Activated CD4-positive, CD25-positive, alpha-beta regulatory T cell treated with anti-CD3 and anti-CD28 coated beads, Interleukin-2, amount 50 U/mL, for 72 hours (primary cell): ENCODE measurements at regions not wholly inside any gene's neighbourhood (a gene's known extent, or its start where the extent isn't known, plus 50 kb on each side); places are given as distances from the start of the nearest gene placed in this dataset.
A peak's percentile ranks its signal among the peaks of the same experiment; 100 is the strongest.
"Not testable (repeated sequence)": the region's sequence is repeated elsewhere in the genome, so short reads cannot be mapped to it uniquely, and the experiment has no call there.

Source experiments
- DNase-seq: peaks from one replicate; pipeline ENCODE4 v3.0.0; 2021

DNA sequence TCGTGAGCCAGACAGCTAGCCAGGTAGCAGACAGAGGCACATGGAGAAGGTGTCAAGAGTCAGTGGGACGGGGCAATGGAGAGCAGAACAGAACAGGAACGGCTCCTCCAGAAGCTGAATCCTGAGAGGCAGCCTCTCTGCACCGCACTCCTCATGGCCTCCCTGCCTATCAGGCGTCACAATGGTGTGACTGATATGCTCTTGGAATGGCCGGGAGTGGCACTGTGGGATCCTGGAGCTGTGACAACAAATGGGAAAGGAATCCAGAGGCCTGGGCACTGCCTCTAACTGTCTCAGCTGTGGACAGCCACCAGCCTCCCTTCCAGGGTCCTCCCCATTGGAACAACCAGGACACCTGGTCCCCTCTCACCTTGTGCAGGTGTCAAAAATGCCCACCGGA lies 89.1 kb upstream of the ID2 start:
- DNase-seq = no peak

GRCh38 chr2:8593243-8593642 lies 88.6 kb upstream of the ID2 start:
- DNase-seq = no peak

DNA sequence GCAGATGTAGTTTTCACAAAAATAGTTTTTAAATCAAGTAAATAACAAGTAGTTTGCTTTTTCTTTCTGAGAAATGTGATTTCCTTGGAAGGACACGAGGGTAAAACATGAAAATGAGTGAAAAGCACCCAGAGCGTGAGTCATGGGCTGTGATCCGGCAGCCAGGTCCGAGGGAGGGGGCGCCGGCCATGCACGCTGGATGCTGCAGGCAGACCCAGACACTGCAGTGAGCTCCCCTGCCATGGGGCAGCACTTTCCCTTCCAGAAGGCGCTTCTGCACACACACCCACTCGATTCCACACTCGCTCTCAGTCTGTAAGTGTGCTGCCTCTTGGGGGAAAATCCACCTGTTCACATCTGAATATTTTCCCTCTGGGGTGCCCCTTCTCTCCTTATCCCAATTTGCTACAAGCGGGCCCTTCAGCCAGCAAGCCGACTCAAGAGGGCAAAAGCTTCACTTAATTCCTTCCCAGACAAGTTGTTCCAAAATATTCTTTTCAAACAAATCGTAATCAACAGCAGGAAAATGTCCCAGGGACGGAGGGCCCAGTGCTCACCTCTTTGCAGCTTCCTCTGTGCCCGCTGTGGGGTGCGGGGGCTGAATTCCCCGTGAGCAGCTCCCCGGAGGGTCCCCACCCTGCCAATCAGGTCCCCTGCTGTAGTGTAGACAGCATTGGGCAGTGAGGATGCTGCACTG lies 87.0 kb upstream of the ID2 start:
- DNase-seq = no peak

DNA sequence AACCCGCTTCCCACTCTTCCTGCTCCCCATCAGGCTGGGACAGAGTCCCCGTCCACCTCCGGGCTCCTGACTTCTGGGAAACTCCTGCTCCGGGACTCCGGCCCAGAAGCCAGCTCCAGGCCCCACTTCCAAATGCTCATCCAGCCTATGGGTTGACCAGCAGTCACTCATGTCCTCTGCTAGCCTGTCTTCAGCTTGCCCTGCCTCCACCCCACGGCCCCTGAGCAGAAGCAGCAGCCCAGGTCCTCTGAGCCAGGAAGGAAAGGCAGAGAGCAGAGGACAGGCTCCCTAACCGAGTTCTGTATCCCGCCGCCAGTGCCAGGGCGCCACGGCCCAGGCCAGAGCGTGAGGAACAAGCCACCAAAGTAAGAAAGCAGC lies 86.4 kb upstream of the ID2 start:
- no peak for DNase-seq

DNA sequence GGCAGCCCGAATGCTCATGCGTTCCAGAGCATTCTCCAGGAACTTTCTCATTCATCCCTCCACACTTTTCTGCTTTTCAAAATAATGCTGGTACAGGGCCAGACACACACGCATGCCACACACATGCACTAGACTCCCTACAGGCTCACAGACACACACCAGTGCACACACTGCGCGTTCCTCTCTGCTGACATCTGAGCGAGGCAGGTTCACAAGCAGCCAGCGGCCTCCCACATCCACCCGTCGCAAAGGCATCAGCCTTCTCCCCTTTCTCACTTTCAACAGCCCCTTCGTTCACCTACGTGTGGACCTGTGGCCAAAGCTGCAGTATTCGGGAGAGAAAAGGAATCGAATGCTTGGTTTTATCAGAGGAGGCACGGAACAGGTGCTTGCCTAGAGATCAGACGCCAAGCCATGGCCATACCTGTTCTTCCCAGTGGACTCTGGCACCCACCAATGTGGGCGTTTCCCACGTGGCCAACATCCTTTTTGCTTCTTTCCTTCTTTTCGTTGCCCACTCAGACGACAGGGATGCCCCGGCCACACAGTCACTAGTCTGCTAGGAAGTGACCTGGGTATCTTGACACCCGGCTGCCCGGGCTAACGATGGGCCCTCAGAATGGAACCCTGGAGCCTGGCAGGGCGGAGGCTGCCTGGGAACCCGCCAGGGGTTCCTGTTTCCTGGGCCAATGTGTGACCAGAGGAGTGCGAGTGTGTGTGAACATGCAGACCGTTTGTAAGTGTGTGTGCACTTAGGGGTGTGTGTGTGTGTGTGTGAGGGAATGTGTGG lies 85.8 kb upstream of the ID2 start:
- DNase-seq = no peak

GRCh38 chr2:8597094-8597493 lies 84.8 kb upstream of the ID2 start:
- no peak for DNase-seq

DNA sequence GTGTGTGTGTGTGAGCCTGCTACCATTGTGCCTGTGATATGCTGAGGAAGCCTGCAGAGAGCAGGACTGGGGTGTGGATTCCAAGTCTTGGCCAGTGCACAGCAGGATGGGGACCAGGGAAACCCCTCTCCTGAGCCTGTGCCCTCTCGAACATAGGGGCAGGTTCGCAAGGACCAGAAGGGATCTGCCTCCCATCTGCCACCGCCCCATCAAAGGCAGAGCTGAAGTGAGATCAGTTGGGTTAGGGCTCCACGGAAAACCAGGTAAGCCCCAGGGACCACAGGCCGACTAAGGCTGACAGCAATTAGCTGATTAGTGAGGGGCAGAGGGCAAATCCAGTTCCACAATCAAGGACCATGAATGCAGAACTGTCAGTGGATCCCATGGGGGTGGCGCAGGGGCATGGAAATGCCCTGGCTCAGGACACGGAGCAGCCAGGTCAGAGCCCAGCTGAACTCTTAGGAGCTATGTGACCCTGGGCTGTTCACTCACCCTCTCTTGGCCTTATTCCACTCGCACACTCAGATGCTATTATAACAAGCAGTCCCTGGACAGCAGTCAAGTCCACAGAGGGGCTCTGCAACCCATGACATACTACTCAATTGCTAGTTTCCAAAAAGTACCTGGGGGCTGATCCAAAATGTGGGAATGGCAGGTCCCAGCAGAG lies 84.2 kb upstream of the ID2 start:
- no peak for DNase-seq

- no peak for DNase-seq
Measured at GRCh38 chr2:8598295-8599165, 83.3 kb upstream of the ID2 start.

DNA sequence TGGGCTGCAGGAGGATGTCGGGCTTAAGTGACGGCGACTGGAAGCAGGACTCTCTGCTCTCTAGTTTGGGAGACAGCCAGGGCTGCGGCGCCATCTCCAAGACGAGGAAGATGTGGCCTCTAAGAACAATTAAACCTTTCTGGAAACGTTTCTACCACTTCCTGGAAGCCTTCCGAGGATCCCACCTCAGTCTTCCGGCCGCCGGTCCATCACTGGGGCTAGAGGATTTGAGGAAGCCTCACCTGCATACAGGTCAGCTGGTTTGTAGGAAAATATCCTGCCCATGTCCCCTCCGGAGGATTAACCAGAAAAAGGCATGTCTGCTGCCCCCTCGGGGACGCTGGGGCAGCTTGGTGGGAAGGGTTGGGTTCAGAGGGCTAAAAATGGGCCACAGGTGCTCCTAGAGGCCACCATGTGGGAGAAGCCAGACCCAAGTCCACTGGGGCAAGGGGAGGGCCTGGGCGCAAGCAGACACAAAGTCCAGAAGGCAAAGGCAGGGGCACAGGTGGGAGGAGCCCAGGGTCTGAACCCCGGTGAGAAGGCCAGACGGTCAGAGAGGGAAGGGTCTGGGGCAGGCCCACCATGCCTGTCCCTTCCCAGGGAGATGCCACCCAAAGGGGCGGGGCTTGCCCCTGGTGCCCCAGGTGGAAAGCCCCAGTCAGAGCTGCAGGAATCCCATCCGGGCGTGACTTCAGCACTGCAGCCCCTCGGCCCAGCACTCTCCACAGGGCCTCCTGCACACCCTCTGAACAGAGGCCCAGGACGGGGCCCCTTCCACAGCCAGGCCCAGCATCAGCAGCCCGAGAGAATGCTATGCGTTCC lies 82.2 kb upstream of the ID2 start:
- DNase-seq = no peak

DNA sequence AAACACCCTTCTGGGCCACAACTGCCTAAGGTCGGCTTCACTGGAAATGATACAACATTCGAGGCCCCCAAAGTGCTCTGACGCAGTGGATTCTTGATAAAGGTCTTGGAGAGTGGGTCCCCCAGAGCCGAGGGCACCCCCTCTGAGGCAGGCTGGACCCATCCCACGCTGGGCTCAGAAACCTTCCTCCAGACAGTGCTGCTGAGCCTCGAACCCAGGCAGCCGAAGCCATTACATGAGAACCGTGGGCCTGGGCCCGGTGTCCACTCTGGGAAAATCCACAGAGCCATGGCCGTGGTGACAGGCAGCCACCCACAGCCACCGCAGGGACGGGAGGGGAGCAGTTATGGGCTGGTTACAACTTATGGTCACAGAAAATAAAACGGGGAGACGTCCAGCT lies 81.4 kb upstream of the ID2 start:
- no peak for DNase-seq

DNA sequence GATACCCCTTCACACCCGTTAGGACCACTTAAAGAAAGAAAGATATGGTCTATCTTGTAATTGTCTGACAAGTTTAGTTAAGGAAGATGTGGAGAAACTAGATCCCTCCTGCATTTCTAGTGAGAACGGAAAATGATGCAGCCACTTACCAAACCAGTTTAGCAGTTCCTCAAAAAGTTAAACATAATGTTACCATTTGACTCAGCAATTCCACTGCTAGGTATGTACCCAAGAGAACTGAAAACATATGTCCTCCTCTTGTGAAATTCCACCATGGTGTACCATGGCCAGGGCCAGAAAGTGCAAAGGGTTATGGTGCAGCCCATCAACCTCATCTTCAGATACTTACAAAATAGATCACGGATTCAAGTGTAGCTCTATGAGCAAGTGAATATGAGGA lies 79.0 kb upstream of the ID2 start:
- DNase-seq = no peak

DNA sequence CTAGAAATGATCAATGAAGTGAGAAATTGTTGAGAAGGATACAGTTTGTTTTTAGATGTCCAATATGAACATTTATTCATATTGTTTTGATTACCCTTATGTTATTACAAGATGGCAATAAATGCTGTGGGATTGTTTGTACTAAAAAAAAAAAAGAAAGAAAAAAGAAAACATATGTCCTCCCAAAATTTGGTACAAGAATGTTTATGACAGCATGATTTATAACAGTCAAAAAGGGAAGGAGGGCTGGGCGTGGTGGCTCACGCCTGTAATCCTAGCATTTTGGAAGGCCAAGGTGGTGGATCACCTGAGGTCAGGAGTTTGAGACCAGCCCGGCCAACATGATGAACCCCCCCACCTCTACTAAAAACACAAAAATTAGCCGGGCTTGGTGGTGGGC lies 78.5 kb upstream of the ID2 start:
- not testable (repeated sequence) for DNase-seq

DNA sequence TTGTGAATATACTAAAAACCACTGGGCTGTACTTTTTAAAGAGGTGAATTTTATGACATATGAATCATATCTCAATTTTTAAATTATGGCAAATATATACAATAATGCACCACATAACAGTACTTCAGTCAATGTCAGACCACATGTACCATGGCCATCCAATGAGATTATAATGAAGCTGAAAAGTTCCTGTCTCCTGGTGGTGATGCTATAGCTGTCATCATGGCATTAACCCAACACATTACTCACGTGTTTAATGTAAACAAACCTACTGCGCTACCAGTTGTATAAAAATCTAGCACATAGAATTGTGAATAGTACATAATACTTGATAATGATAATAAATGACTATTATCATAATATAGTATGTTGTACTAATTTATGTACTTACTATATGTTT lies 77.6 kb upstream of the ID2 start:
- DNase-seq = no peak

- DNase-seq = no peak
Measured at GRCh38 chr2:8605351-8606065, 76.3 kb upstream of the ID2 start.

DNA sequence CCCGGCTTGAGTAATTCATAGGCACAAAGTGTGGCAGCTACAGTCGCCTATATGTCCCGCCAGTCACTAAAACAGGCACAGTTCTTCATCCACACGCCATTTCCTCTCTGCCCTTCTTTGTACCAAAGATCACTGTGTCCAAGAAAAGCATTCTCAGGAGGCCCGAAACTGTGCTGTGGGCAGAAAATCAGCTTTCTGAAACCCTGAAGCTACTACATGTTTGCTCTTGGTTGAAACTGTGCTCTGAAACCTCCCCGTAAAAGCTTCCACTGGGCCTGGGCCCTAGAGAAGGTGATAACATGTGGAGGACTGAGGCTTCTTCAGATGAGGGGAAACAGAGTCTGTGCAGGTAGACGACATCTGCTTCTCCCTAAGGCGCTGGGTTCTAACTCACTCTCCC lies 75.6 kb upstream of the ID2 start:
- no peak for DNase-seq

DNA sequence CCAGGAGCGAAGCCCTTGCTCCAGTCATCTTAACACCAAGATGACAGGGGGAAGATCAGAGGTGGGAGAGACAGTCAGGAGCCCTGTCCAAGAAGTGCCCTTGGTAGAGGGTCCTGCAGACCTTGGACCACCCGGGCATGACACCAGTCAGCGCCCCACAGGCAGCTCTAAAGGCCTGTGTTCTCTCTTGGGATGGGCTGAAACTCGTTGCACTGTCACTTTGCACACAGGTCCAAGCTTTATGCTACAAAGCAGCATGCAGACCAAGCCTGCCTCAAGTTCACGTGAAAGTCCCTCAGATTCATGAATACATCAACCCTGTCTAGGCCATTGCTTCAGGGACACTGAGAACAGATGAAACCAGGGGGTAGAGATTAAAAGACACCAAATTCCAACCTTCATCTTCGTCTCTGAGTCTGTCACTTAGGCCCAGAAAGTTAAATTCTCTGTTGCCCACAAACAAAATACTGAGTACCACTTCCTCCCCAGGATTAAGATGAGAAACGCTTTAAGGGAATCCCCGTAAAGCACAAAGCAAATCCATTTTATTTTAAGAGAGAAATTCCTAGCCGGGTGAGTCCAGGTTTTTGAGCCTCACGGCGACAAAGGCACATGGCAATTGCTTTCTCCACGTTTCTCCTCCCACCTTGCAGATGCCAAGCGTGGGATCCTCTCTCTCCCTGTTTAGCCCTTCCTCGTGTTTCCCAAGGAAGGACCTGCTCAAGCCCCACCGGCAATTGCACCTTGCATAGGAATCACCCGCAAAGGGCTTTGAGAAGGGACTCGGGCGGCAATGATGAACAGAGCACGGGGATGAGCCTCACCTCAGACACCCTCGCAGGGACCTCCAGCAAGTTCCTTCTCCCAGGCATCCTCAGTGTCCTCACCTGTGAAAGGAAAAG lies 75.0 kb upstream of the ID2 start:
- DNase-seq = peak; percentile 19

DNA sequence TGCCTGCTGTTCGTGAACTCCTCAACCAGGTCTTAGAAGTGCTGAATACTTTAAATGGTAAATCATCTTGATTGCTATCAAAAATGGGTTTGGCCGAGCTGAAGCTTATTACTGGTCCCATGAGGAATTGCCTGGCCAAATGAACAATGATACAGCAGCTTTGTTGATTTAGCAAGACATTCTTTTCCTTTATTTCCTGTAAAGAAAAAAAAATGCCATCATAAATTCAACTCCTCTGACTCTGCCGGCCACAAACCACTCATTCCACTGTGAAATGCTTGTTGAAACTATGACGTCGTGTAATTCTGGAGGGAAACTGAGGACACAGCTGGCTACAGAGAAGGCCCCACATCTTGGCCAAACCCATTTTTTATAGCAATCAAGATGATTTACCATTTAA lies 74.2 kb upstream of the ID2 start:
- no peak for DNase-seq

DNA sequence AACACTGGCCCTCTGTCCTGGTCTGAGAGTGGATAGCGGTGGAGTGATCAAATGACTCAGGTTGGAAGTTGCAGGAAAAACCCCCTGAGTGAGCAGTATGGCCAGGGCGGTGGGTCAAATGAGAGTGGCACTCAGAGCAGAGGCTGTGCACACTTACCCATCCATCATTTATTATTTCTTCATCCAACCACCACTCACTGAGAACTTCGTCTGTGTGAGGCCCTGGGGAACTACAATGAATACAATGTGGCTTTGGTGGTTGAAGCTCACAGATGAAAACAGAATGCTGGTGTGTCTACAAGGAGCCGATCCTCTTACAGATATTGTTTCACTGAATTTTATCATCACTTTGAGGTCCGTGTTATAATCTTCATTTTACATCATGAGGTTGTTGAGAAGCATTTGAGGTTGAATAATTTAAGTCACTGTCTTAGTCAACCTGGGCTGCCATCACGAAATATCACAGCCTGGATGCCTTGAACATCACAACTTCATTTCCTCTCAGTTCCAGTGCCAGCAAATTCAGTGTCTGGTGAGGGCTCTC lies 73.4 kb upstream of the ID2 start:
- peak; percentile 29 for DNase-seq

DNA sequence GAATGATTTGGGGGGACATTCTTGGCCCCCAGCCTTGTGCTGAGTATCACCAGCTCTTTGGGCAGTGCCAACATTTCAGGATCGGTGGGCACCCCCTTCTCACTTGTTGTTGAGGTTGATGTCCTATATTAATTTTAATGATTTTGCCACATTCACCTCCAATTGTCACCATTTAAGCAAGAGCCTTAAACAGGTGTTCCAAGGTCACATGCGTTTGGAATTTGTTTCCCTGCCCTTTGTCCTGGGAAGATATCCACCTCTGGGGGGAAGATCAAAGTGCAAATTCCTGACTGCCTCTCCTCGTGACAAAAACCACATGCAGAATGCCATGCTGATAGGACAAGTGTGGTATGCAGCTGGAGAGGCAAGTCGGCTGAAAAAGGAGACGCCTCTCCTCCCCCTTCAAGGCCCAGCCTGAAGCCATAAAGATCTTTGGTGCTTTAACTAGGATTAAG lies 72.5 kb upstream of the ID2 start:
- DNase-seq = no peak

GRCh38 chr2:8610775-8611174 lies 71.1 kb upstream of the ID2 start:
- DNase-seq = not testable (repeated sequence)
